Breast epithelium (tissue), 4 donors: ENCODE measurements at regions not wholly inside any gene's neighbourhood (a gene's known extent, or its start where the extent isn't known, plus 50 kb on each side); places are given as distances from the start of the nearest gene placed in this dataset.

ENCODE experiments used
- DNase-seq, 2 donors: peaks; one replicate each; pipeline ENCODE4 v3.0.0-alpha.2; 2019; ENCODE audit warnings: low spot score in 2 of 2
- H3K27ac ChIP-seq, 2 donors: fragments of 200-600 bp; sonication (generic) in 1 of 2; one replicate each; pipeline ENCODE4 v1.5.1; 2016 to 2019; ENCODE audit warnings: mild to moderate bottlenecking in 1 of 2
- H3K27me3 ChIP-seq, 2 donors: fragments of 200-600 bp; sonication (generic) in 1 of 2; one replicate each; pipeline versions ENCODE4 v1.5.1 to v1.6.0; 2017 to 2019; ENCODE audit warnings: control low read depth in 1 of 2, mild to moderate bottlenecking in 1 of 2
- H3K36me3 ChIP-seq: fragments of 200-600 bp; one replicate; pipeline ENCODE4 v1.5.1; 2019
- H3K4me1 ChIP-seq, 2 donors: fragments of 200-600 bp; sonication (generic); one replicate each; pipeline ENCODE4 v1.5.1; 2016 to 2019; ENCODE audit warnings: control low read depth in 1 of 2
- H3K4me3 ChIP-seq, 3 donors: fragments of 200-600 bp; sonication (generic); 1 replicate in 2 of 3; 2 replicates in 1 of 3; pipeline ENCODE4 v1.5.1; 2016 to 2019; ENCODE audit warnings: mild to moderate bottlenecking in 3 of 3, moderate library complexity in 2 of 3
- H3K9me3 ChIP-seq, 2 donors: fragments of 200-600 bp; sonication (generic) in 1 of 2; one replicate each; pipeline ENCODE4 v1.5.1; 2016 to 2019; ENCODE audit warnings: control low read depth in 1 of 2
- POLR2A ChIP-seq: fragments of 450-650 bp; IDR thresholded peaks from one replicate; pipeline ENCODE4 v1.6.1; 2016; ENCODE audit warnings: antibody characterized with exemption, mild to moderate bottlenecking, moderate library complexity
- POLR2AphosphoS5 ChIP-seq, 3 donors: sonication (generic); formaldehyde crosslinking; IDR thresholded peaks; one replicate each; pipeline ENCODE4 v1.6.1; 2017; ENCODE audit warnings: antibody characterized with exemption in 3 of 3
- intact Hi-C: fragments of 100-400 bp; cut with DNase I; formaldehyde crosslinking; loops from one replicate; pipeline ENCODE4 v1.15.1; 2023; ENCODE audit warnings: low total_unique reads
- TF ChIP-seq, protein P1 (sequence below), 3 donors: fragments of 450-650 bp; IDR thresholded peaks; one replicate each; pipeline ENCODE4 v1.5.1; 2016 to 2017; ENCODE audit warnings: antibody characterized with exemption in 3 of 3, mild to moderate bottlenecking in 3 of 3, moderate library complexity in 3 of 3

GRCh38 chr13:55410398-55411330, 1730.1 kb upstream of the PRR20A start:
- no peak overlapping the region for H3K4me3 ChIP-seq
- no peaks in the 10 kb centered on the region for H3K36me3 ChIP-seq
- no peaks in the 10 kb centered on the region for H3K27me3 ChIP-seq
- no peaks in the 10 kb centered on the region for H3K4me1 ChIP-seq
- intact Hi-C loops = no loop called here
- H3K27ac ChIP-seq = no peak overlapping the region
- H3K9me3 ChIP-seq = no peaks in the 10 kb centered on the region
- TF ChIP-seq POLR2AphosphoS5 (IDR thresholded peaks at IDR 0.05) = no peak
- no peak for TF ChIP-seq POLR2A
- TF ChIP-seq, protein P1, sequence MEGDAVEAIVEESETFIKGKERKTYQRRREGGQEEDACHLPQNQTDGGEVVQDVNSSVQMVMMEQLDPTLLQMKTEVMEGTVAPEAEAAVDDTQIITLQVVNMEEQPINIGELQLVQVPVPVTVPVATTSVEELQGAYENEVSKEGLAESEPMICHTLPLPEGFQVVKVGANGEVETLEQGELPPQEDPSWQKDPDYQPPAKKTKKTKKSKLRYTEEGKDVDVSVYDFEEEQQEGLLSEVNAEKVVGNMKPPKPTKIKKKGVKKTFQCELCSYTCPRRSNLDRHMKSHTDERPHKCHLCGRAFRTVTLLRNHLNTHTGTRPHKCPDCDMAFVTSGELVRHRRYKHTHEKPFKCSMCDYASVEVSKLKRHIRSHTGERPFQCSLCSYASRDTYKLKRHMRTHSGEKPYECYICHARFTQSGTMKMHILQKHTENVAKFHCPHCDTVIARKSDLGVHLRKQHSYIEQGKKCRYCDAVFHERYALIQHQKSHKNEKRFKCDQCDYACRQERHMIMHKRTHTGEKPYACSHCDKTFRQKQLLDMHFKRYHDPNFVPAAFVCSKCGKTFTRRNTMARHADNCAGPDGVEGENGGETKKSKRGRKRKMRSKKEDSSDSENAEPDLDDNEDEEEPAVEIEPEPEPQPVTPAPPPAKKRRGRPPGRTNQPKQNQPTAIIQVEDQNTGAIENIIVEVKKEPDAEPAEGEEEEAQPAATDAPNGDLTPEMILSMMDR (IDR thresholded peaks at IDR 0.05) = no peak
- no peak for DNase-seq

GRCh38 chr13:55418095-55418494, 1722.6 kb upstream of the PRR20A start:
- Histone ChIP-seq H3K4me3 (no peak overlapping the region), H3K4me1 (no peaks in the 10 kb centered on the region), H3K36me3 (no peaks in the 10 kb centered on the region), H3K27me3 (no peaks in the 10 kb centered on the region), H3K9me3 (no peaks in the 10 kb centered on the region), H3K27ac (no peak overlapping the region)
- intact Hi-C loops = no loop called here
- TF ChIP-seq, protein P1 (IDR thresholded peaks at IDR 0.05) = no peak
- TF ChIP-seq POLR2AphosphoS5 (IDR thresholded peaks at IDR 0.05) = no peak
- no peak for TF ChIP-seq POLR2A
- DNase-seq = no peak

DNA sequence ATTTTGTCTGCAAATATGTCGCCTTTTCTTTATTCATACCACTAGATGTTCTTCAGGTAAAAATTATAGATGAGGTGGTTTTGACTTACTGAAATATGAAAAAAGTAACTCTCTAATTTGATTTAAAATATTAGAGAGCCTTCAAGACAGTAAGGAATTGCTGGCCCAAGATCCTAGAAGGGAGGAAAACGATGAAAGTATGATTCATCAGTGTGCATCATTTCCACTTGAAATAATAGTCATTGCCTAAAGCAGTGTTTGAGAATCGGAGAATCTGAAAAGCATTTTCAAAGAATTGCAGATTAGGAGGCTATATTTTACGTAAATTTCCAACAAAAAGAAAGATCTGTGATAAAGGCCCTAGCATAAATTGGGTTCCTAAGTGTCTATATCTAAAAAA, 1707.9 kb upstream of the PRR20A start:
- TF ChIP-seq, protein P1 (IDR thresholded peaks at IDR 0.05) = no peak
- TF ChIP-seq POLR2A = no peak
- no peak for TF ChIP-seq POLR2AphosphoS5 (IDR thresholded peaks at IDR 0.05)
- no peak for DNase-seq
- intact Hi-C loops = no loop called here
- Histone ChIP-seq H3K27ac (no peak overlapping the region), H3K9me3 (no peaks in the 10 kb centered on the region), H3K36me3 (no peaks in the 10 kb centered on the region), H3K4me3 (no peak overlapping the region), H3K4me1 (no peaks in the 10 kb centered on the region), H3K27me3 (no peaks in the 10 kb centered on the region)

GRCh38 chr13:55437162-55437561, 1703.6 kb upstream of the PRR20A start:
- intact Hi-C loops = no loop called here
- Histone ChIP-seq H3K9me3 (no peaks in the 10 kb centered on the region), H3K4me3 (no peak overlapping the region), H3K36me3 (no peaks in the 10 kb centered on the region), H3K27me3 (no peaks in the 10 kb centered on the region), H3K27ac (no peak overlapping the region), H3K4me1 (no peaks in the 10 kb centered on the region)
- DNase-seq = no peak
- TF ChIP-seq POLR2AphosphoS5 (IDR thresholded peaks at IDR 0.05) (no peak), POLR2A (no peak)
- TF ChIP-seq, protein P1 (IDR thresholded peaks at IDR 0.05) = no peak

- intact Hi-C loops = no loop called here
- H3K4me1 ChIP-seq = no peaks in the 10 kb centered on the region
- no peak for TF ChIP-seq POLR2AphosphoS5 (IDR thresholded peaks at IDR 0.05)
- no peak for TF ChIP-seq POLR2A
- TF ChIP-seq, protein P1 (IDR thresholded peaks at IDR 0.05) = no peak
- H3K27ac ChIP-seq = no peak overlapping the region
- H3K4me3 ChIP-seq = no peak overlapping the region
- no peaks in the 10 kb centered on the region for H3K36me3 ChIP-seq
- H3K9me3 ChIP-seq = no peaks in the 10 kb centered on the region
- DNase-seq = no peak
- H3K27me3 ChIP-seq = no peaks in the 10 kb centered on the region
Observed at GRCh38 chr13:55439450-55439849, 1701.3 kb upstream of the PRR20A start.
